GM18511 (cell line): ENCODE measurements at regions not wholly inside any gene's neighbourhood (a gene's known extent, or its start where the extent isn't known, plus 50 kb on each side); places are given as distances from the start of the nearest gene placed in this dataset.
A peak's percentile ranks its signal among the peaks of the same experiment; 100 is the strongest.
"Not testable (repeated sequence)": the region's sequence is repeated elsewhere in the genome, so short reads cannot be mapped to it uniquely, and the experiment has no call there.

ENCODE experiments used
- ATAC-seq: cut with Tn5 transposase; IDR thresholded peaks from one replicate; pipeline ENCODE4 v1.9.1; 2021; ENCODE audit warnings: mild to moderate bottlenecking, moderate library complexity; ENCODE audit not compliant: unreplicated experiment

GRCh38 chr3:103410231-103410630, 975.4 kb downstream of the ZPLD1 start:
- ATAC-seq, result no peak

GRCh38 chr3:103421460-103421859, 986.6 kb downstream of the ZPLD1 start:
- ATAC-seq, result no peak

GRCh38 chr3:103437883-103438282, 1003.1 kb downstream of the ZPLD1 start:
- no peak for ATAC-seq

GRCh38 chr3:103440539-103441203, 1005.9 kb downstream of the ZPLD1 start:
- peak; percentile 92 for ATAC-seq

- ATAC-seq, result no peak
Measured at GRCh38 chr3:103446953-103447629, 1012.3 kb downstream of the ZPLD1 start.

- no peak for ATAC-seq
Measured at GRCh38 chr3:103453152-103453551, 1018.3 kb downstream of the ZPLD1 start.

- ATAC-seq, result no peak
Measured at GRCh38 chr3:103459815-103460214, 1025.0 kb downstream of the ZPLD1 start.

GRCh38 chr3:103470498-103470897, 1035.7 kb downstream of the ZPLD1 start:
- ATAC-seq, result no peak

GRCh38 chr3:103494011-103494410, 1059.2 kb downstream of the ZPLD1 start:
- no peak for ATAC-seq

GRCh38 chr3:103494512-103494911, 1059.7 kb downstream of the ZPLD1 start:
- ATAC-seq, result no peak

GRCh38 chr3:103495186-103495585, 1060.4 kb downstream of the ZPLD1 start:
- no peak for ATAC-seq

- no peak for ATAC-seq
Measured at GRCh38 chr3:103499132-103499900, 1064.5 kb downstream of the ZPLD1 start.

GRCh38 chr3:103499967-103500366, 1065.2 kb downstream of the ZPLD1 start:
- ATAC-seq, result no peak

- no peak for ATAC-seq
Measured at GRCh38 chr3:103510760-103511159, 1075.9 kb downstream of the ZPLD1 start.

- peak; percentile 58 for ATAC-seq
Measured at GRCh38 chr3:103511891-103512290, 1077.1 kb downstream of the ZPLD1 start.

GRCh38 chr3:103512595-103512994, 1077.8 kb downstream of the ZPLD1 start:
- no peak for ATAC-seq

GRCh38 chr3:103513003-103513402, 1078.2 kb downstream of the ZPLD1 start:
- peak; percentile 50 for ATAC-seq

GRCh38 chr3:103515116-103515515, 1080.3 kb downstream of the ZPLD1 start:
- no peak for ATAC-seq

- no peak for ATAC-seq
Measured at GRCh38 chr3:103516950-103517349, 1082.1 kb downstream of the ZPLD1 start.

GRCh38 chr3:103531327-103531726, 1096.5 kb downstream of the ZPLD1 start:
- ATAC-seq, result not testable (repeated sequence)

- ATAC-seq, result no peak
Measured at GRCh38 chr3:103532986-103533385, 1098.2 kb downstream of the ZPLD1 start.

GRCh38 chr3:103554451-103554850, 1119.6 kb downstream of the ZPLD1 start:
- ATAC-seq, result no peak
